HG02571 (cell line): ENCODE measurements at regions not wholly inside any gene's neighbourhood (a gene's known extent, or its start where the extent isn't known, plus 50 kb on each side); places are given as distances from the start of the nearest gene placed in this dataset.
A peak's percentile ranks its signal among the peaks of the same experiment; 100 is the strongest.
"Not testable (repeated sequence)": the region's sequence is repeated elsewhere in the genome, so short reads cannot be mapped to it uniquely, and the experiment has no call there.

ENCODE experiments used
- ATAC-seq: cut with Tn5 transposase; IDR thresholded peaks from one replicate; pipeline ENCODE4 v1.9.1; 2021; ENCODE audit warnings: mild to moderate bottlenecking, moderate library complexity; ENCODE audit not compliant: unreplicated experiment

DNA sequence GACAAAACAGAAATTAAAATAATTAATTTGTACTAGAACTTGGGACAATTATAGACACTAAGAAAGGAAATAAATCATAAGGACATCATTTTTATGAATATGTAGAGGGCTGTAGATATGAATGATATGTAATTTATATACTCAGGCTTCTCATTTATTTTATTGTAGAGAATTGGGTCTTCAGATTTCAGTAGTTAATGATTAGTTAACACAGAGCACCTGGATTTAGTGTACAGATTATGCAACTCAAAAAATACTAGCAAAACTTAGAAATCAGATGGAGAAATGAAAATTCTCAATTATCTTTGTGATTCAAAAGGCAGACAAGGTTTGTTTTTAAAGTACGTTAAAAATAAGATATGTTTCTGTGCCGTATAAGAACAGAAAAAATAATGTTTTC lies 1311.7 kb upstream of the SLC39A10 start:
- ATAC-seq: no peak

DNA sequence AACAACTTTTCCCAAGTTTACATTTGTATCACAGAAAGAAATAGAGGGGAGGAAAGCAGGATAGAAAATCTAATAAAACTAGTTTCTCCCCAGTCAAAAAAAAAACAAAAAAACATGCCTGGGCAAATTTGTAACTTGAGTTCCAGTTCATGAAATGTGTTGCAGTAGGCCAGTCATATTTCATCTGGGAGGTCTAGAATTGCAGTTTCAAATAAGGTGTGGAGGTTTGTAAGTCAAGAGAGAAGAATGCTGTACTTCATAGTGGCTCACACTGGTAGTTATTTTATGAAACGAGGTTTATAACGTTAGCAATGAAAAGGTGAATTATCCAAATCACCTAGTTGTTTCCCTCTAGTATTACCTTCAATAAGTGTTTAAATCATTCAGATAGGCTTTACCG lies 1313.9 kb upstream of the SLC39A10 start:
- no peak for ATAC-seq

DNA sequence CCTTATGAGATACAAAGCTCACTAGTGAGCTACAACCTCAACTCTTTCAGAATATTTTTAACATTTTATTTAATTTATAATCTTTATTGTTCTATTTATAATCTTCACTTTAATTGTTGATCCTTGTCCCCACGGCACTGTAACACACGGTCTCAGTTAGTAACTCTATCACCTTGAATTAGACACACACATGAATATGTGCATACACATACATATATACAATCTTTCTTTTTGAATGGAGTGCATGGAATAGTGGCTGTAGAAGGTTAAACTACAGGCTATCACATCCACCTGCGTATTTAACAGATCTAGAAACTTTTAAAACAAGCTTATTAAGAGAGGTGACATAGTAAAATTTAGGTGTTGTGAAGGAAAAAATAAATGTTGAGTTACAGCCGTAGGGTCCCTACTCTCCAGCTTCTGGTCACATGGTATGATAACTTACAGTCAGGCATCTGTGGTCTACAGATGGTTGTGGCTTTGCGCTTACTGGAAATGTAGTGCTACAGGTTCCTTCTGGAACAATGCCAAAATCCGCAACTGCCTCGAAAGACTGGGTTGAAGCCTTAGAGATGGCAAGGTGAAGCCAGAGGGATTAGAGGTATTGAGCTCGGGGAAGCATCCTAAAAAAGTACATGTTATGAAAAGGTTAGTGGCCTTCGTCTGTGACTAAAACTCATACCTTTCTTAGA lies 1324.1 kb upstream of the SLC39A10 start:
- ATAC-seq: no peak

DNA sequence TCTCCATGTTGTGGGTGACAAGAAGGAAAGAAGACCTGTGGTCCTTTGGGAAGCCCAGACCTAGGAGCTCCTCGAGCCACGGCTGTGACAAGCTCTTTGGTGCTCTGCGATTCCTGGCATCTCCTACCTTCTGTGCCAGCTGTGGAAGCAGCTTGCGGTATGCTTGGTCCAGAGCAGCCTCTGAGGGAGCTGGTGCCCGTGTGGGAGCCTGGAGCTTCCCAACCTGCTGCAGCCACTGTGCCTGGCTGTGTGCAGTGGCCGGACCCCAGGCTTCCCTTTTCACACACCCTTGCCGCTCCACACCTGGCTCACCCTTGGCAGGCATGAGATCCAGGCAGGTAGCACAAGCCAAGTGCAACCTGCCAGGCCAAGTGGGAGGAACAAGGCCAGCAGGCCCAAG lies 1328.6 kb upstream of the SLC39A10 start:
- no peak for ATAC-seq

DNA sequence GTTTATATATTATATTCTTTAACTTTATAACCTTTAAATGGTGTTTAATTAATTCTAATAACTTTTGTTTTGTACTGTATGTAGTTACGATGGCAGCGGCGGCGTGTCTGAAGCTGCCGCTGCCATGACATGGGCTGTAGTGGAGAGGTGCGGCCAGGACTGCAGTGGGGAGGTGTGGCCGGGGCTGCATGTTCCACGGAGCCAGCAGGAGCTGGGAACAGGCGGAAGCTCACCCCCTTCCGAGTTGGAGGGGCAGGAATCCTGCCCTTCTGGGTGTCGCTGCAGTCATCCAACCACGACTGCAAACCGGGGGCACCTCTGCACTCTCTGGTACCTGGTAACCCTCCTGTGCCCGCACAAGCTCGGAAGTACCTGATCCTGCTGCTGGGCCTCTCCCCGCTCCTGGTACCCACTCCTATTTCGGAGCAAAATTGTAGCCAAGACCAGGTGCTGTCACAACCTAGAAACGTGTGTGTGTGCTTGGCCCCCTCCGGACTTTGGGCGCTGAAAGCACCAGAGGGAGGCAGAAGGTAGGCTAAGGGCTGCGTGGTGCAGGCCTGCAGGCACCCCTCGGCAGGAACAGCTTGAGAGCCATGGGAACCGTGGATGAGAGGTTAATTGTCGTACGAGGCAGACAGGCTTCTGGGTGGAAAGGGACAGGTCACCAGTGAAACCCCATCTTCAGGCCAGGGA lies 1329.7 kb upstream of the SLC39A10 start:
- ATAC-seq: no peak

DNA sequence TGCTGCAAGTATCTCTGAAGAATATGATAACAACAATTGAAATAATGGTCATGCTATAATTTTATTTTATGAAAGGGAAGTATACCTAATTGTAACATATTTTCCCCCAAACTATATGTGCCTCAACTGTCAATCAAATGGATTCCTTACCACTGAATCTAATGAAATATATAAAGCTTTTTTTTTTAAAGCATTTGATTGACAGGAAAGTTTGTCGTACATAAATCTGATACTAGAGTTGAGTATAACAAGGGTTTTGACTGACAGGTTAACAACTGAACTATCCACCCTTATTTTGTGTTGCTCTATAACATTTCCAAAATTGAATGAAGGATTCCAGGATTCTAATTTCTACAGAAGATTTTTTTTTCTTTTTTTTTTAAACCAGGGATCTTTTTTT lies 1333.3 kb upstream of the SLC39A10 start:
- no peak for ATAC-seq

DNA sequence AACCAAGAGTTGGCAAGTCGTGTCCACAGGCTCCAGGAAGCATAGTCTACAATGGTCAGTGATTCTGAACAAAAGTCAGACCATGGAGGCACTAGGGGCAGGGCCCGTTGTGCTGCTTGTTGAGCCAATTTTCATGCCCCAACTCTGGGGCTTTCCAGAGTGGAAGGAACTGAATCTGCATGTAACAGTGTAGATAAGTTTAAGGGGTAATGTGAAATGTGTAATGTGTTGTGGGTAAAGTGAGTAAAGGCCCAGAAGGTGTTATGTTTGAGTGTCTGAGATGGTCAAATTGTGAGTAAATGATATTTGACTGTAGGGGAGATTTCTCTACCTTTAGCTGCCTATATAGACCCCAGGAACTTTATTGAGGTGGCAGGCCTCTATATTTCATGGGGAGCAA lies 1336.5 kb upstream of the SLC39A10 start:
- no peak for ATAC-seq

DNA sequence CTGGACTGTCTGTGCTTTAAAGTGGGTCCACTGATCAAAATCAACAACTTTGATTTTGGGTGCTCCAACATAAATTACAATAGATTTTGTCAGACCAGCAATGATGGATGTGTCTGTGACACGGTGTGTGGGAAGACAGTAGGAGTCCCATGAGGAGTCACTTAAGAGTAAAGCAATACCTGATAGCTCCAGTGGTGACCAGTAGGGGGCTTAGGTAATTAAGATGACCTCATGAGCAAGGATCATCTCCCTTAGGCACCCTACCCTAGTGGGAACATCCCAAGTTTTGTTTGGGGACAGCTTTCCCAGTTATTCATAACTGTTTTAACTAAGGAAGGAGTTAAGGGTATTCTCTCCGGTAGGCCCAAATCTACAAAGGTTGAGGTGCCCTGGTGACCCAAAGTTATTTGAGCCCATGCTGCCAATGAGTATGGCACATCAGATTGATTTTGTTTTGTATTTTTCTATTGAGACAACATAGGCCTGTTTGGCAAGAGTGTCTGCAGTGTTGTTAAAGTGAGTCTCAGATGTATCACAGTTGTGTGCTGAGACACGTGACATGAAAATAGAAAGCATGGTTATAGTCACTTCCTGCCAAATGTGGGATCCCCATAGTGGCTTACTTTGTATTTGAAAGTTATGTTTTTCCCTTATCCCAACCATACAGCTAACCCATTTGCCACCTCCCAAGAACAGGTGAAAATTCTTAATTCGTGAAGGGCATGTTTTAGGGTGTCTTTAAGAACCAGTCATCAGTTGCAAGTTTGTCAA lies 1337.6 kb upstream of the SLC39A10 start:
- peak; percentile 61 for ATAC-seq

DNA sequence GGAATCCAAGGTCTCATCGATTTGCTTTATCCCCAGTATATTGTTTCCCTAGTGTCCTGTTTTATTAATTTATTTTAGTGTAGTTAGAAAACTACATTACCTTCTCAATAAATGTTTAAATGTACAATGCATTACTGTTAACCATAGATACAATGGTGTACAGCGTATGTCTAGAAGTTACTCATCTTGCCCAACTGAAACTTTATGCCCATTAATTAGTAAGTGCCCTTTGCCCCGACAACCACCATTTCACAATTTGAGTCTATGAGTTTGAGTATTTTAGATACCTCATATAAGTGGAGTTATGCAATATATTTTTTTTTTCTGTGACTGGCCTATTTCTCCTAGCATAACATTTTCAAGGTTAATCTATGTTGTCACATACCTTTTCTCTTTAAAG lies 1343.0 kb upstream of the SLC39A10 start:
- ATAC-seq: no peak

DNA sequence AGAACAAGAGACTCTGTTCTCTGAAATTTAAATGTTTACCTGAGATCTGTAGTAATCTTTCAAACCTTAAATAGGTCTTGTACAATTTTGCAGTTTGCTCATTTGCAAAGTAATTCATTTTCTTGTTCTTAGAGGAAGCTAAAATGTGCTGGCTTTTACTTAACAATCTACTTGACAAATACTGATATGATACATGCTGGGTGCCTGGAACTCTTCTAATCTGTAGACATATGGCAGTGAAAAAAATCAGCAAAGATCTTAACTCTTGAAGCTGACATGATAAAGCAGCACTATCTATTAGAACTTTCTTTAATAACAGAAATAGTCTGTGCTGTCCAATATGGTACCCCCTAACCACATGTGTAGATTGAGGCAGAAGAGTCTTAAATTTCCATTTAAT lies 1352.8 kb upstream of the SLC39A10 start:
- no peak for ATAC-seq

DNA sequence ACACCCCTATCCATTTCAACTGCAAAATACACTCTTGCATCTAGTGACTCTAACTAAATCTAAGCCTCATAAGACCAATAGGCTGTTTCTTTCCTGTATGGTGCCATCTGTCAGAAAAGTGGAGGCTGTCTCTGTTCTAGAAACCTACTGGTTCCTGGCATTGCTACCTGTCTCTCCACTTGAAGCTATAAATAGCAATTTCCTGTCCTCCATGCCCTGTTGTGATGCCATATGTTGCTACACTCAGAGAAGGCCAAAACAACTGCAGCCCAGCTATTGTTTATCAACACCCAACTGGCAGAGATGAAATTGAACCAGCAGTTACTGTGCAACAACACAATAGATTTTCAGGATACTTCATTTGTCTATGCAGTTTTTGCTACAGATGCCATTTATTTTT lies 1355.1 kb upstream of the SLC39A10 start:
- no peak for ATAC-seq

DNA sequence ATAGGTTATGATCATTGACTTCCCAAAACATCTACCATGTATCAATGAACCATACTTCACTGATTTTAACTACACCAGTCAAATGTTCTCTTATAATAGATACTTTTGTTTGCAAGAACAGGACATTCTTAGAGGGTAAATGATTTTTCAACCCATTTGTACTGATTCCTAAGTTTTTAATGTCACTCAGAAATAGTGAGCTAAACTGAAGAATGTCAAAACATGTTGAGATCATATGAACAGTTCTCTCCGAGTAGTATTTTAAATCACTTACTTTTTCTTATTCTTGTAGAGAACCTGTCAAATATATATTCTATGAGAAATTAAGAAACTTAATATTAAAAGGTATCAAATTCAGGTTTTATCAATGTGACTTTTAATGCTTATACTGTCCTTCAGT lies 1362.9 kb upstream of the SLC39A10 start:
- no peak for ATAC-seq

DNA sequence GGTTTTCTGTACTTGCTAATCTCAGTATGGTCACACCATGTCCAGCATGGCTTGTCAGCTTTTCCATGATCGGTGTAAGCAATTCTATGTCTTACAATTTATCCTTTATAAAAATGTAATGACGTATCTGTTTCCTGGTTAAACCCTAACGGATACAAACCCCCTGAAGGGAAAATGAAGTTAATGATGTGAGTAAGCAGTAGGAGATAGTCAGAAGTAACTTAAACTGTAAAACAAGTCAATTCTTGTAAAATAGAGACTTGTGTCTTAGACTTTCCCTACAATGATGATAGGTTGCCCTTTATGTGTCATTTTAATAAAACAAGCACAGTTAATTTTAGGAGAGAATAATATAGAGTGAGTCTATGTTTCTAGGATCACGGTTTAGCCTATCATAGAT lies 1365.9 kb upstream of the SLC39A10 start:
- no peak for ATAC-seq

DNA sequence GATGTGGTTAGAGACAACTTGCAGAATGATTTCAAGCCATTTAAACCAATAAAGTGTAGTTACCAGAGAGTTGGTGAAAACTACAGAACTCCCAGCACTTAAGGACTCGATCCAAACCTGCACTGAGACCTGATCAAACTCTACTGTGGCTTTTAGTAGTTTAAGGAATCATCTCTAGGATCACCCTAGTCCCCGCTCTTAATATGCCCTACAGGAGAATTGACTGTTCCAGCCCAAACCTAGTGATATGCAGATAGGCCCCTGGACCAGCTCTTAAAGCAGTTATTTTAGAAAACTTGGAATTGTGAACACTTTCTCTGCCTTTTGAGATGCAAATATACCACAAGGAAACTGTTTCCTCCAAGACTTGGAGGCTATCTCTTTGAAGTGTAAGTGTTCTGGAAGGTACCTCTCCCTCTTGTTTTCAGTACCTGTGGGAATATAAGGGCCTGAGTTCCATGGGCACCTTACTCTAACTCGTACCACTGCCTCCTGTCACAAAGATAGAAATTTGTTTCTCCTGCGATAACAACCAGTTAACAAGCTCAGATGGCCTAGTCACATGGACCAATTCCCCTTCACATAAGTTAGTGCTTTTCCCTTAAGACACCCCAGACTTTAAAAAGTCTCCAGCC lies 1367.2 kb upstream of the SLC39A10 start:
- ATAC-seq: no peak

DNA sequence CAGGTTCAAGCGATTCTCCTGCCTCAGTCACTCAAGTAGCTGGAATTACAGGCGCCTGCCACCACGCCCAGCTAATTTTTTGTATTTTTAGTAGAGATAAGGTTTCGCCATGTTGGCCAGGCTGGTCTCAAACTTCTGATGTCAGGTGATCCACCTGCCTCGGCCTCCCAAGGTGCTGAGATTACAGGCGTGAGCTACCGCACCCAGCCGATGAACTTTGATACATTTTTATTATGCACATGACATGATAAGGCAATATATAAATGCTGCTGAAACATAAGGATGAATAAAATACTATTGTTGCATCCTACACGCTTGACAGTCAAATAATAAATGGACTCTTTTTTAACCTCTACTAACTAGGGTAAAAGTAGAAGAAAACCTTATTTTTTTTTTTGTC lies 1380.4 kb upstream of the SLC39A10 start:
- not testable (repeated sequence) for ATAC-seq

DNA sequence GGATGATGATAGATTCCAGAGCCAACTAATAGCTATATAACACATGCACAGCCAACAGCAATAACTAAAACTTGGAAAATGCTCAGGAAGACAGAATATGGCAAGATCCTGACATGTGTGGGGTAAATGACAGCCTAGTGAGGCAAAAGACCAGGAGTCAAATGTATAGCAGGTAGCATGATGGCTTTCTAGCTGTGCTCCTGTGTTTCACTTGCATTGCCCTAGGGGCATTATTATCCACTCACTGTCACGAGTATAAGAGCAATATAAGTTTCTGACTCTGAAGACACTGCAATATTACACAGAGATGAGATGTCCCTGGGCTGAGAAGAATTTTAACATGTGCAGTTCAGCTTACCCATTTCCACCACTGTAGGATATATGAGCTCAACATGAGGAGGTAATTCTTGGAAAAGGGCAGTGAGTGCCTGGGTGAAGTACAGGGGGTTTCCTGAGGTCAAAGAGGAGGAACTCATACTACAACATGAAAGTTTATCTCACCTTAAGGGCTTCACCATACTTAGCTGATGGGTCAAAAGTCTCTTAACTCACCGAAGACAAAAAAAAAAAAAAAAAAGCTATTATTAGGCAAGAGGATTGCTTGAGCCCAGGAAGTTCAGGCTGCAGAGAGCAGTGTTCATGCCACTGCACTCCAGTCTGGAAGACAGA lies 1385.6 kb upstream of the SLC39A10 start:
- ATAC-seq: no peak

DNA sequence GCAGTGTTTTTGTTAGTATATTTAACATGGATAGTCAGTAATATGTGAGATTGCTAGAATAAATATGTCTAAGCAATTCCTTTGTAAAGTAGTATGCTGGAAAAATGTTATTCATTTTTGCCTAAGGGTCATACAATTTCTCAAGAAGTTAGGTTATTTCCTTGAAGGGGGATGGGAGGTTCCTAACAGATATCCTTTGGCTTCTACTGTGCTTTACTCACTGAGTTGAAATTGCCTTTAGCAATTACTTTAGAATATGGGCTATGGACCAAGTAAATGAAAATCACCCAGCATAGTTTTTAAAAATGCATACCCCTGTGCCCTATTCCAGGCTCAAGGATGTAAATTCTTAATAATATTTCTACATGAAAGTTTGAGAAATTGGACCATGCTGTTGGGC lies 1386.4 kb upstream of the SLC39A10 start:
- no peak for ATAC-seq

DNA sequence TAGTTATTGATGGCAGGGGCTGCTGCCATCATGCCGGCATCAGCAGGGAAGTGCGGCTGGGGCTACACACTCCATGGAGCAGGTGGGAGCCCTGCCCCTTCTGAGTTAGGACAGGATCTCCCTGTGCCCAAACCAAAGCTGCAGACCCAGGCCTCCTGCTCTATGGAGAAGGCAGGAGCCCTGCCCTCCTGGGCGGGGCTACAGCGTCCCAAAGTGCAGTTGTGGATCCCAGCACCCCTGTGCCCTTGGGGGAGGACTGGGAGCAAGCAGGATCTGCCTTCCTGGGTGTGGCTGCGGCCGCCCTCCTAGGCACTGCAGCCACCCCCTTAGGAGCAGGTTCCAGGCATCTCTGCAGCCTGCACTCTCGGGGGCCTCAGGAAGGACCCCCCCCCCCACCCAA lies 1392.4 kb upstream of the SLC39A10 start:
- no peak for ATAC-seq

DNA sequence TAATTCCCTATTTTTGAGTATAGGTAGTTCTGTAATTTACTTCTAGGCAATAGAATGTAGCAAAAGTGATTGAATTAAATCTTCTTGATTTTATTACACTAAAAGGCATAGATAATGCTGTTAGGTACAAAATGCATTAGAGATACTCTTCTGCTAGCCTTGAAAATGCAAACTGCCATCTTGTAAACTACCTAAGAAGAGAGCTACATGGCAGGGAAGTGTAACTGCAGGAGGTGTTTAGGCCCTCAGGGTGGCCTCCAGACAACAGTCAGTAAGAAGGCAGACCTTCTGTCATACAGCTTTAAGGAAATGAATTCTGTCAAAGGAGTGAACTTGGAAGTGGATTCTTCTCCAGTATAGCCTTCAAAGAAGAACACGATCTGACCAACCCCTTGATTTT lies 1396.8 kb upstream of the SLC39A10 start:
- ATAC-seq: no peak

DNA sequence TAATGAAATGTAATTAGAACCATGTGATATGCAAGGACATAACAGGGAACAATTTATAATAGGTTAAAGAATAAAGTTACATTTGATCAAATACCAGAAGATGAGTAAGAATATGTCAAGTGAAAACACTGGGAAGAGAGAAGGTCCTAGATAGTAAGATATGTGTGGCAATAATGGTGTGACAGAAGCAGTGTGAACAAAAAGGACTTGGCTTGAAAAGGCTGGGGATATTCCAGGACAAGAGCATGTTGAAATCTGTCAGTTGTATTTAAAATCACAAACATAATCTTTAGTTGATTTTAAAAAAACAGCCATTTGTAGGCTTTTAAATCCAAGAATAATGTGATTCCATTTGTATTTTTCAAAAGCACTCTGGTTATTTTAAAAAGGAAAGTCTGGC lies 1399.9 kb upstream of the SLC39A10 start:
- no peak for ATAC-seq
